Lung (tissue), 11 donors: ENCODE measurements at regions not wholly inside any gene's neighbourhood (a gene's known extent, or its start where the extent isn't known, plus 50 kb on each side); places are given as distances from the start of the nearest gene placed in this dataset.

Experiments used
- ATAC-seq: fragments of 200-7000 bp; cut with Tn5 transposase; one replicate; pipeline ENCODE4 v1.9.1; 2020; ENCODE audit warnings: moderate number of reproducible peaks; ENCODE audit not compliant: insufficient read depth, low FRiP score
- DNase-seq, 3 donors: peaks; one replicate each; pipeline ENCODE4 v3.0.0-alpha.2; 2013 to 2017
- H3K27ac ChIP-seq, 2 donors: one replicate each; pipeline ENCODE4 v1.5.1; 2013; ENCODE audit warnings: mild to moderate bottlenecking in 2 of 2, moderate library complexity in 2 of 2, control low read depth in 1 of 2, inconsistent platforms in 1 of 2, low read depth in 1 of 2, low read length in 1 of 2
- H3K27me3 ChIP-seq, 3 donors: one replicate each; pipeline ENCODE4 v1.5.1; 2013; ENCODE audit warnings: low read length in 2 of 3; ENCODE audit not compliant: control insufficient read depth in 3 of 3, insufficient read depth in 3 of 3
- H3K36me3 ChIP-seq, 4 donors: one replicate each; pipeline ENCODE4 v1.5.1; 2013; ENCODE audit warnings: low read length in 4 of 4, mild to moderate bottlenecking in 1 of 4, moderate library complexity in 1 of 4; ENCODE audit not compliant: control insufficient read depth in 4 of 4, insufficient read depth in 4 of 4
- H3K4me1 ChIP-seq, 5 donors: one replicate each; pipeline ENCODE4 v1.5.1; 2013; ENCODE audit warnings: low read length in 5 of 5, mild to moderate bottlenecking in 2 of 5, moderate library complexity in 1 of 5; ENCODE audit not compliant: control insufficient read depth in 5 of 5, insufficient read depth in 5 of 5
- H3K4me3 ChIP-seq: one replicate; pipeline ENCODE4 v1.5.1; 2013; ENCODE audit warnings: mild to moderate bottlenecking, control low read depth, moderate library complexity
- H3K9ac ChIP-seq, 2 donors: one replicate each; pipeline ENCODE4 v1.5.1; 2013; ENCODE audit warnings: low read length in 2 of 2, control low read depth in 1 of 2; ENCODE audit not compliant: insufficient read depth in 1 of 2
- H3K9me3 ChIP-seq, 4 donors: one replicate each; pipeline ENCODE4 v1.5.1; 2013; ENCODE audit warnings: low read length in 3 of 4, mild to moderate bottlenecking in 1 of 4, moderate library complexity in 1 of 4; ENCODE audit not compliant: control insufficient read depth in 4 of 4, insufficient read depth in 3 of 4
- CTCF ChIP-seq: IDR thresholded peaks from 2 replicates; pipeline ENCODE4 v1.5.1; 2012; ENCODE audit warnings: mild to moderate bottlenecking; ENCODE audit errors: control extremely low read depth, extremely low read depth
- WGBS, 2 donors: extraction: QIAGEN DNeasy Blood & Tissue Kit; methylation state at CpG; one replicate each; pipeline ENCODE4 v1.1.7; 2013; 5-methylcytosine and 5-hydroxymethylcytosine counted together
- donor health status: control.
- donor health status: control.
- donor health status: Bipolar disorder and iron deficiency.
- donor health status: healthy.
- donor health status: DM: yes; HTN: yes; CAD: no.

- H3K9me3 ChIP-seq: peaks cover 0 to 2% (median 0%) of the 10 kb centered on the region in 4 donors
- no peak for TF ChIP-seq CTCF
- peaks cover 0 to 46% (median 12%) of the 10 kb centered on the region in 5 donors for H3K4me1 ChIP-seq
- no peak for ATAC-seq
- no peak overlapping the region for H3K9ac ChIP-seq
- H3K27me3 ChIP-seq: peaks cover 0 to 9% (median 7%) of the 10 kb centered on the region in 3 donors
- H3K4me3 ChIP-seq: no peak overlapping the region
- no peak for DNase-seq
- H3K27ac ChIP-seq: no peak overlapping the region
- no peaks in the 10 kb centered on the region for H3K36me3 ChIP-seq
- 57 to 85% methylated on average over 5 of the region's 5 CpGs for WGBS, 2 donors
Measured at GRCh38 chrX:39475372-39475771, 622.4 kb downstream of the BCOR start.

- Histone ChIP-seq H3K4me1 (peaks cover 0 to 37% (median 11%) of the 10 kb centered on the region in 5 donors), H3K36me3 (no peaks in the 10 kb centered on the region), H3K9ac (no peak overlapping the region), H3K27me3 (peaks cover 0 to 9% (median 7%) of the 10 kb centered on the region in 3 donors), H3K9me3 (peaks cover 0 to 2% (median 0%) of the 10 kb centered on the region in 4 donors), H3K4me3 (no peak overlapping the region), H3K27ac (no peak overlapping the region)
- TF ChIP-seq CTCF: no peak
- DNase-seq (peak; percentile 43 to 48 (median 46)), ATAC-seq (no peak)
- WGBS, 2 donors: 82 to 83% methylated on average over 15 of the region's 15 CpGs
Measured at GRCh38 chrX:39476604-39477021, 621.1 kb downstream of the BCOR start.

- peak in 1 of 3 donors; percentile 40 for DNase-seq
- H3K36me3 ChIP-seq: no peaks in the 10 kb centered on the region
- H3K9me3 ChIP-seq: peaks cover 0 to 2% (median 0%) of the 10 kb centered on the region in 4 donors
- H3K9ac ChIP-seq: no peak overlapping the region
- peaks cover 0 to 7% (median 5%) of the 10 kb centered on the region in 3 donors for H3K27me3 ChIP-seq
- H3K4me3 ChIP-seq: no peak overlapping the region
- no peak for TF ChIP-seq CTCF
- H3K4me1 ChIP-seq: peaks cover 0 to 32% (median 11%) of the 10 kb centered on the region in 5 donors
- no peak for ATAC-seq
- H3K27ac ChIP-seq: no peak overlapping the region
- WGBS, 2 donors: 72 to 79% methylated on average over 17 of the region's 17 CpGs
Measured at GRCh38 chrX:39477031-39477761, 620.6 kb downstream of the BCOR start.
